ENCODE measurements at regions not wholly inside any gene's neighbourhood (a gene's known extent, or its start where the extent isn't known, plus 50 kb on each side); places are given as distances from the start of the nearest gene placed in this dataset.

DNA sequence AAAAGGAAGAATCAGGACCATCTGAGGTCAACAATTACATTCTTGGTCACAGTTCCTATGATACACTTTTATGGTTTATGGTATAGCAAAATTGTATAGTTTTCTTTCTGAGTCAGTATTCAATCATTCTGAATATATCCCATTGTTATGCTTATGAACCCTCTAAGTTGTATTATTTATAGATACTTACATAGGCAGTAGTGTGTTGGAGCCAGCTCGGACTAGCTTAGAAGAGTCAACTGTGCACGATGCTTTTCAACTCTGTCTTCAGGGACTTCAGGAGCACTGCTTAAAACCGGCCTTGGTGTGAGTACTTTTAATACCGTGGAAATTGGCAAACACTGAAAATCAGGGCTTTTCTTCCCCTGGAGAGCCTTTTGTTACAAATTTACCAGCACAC is 215.7 kb downstream of the IKZF2 start:
- TF ChIP-seq, protein P1, sequence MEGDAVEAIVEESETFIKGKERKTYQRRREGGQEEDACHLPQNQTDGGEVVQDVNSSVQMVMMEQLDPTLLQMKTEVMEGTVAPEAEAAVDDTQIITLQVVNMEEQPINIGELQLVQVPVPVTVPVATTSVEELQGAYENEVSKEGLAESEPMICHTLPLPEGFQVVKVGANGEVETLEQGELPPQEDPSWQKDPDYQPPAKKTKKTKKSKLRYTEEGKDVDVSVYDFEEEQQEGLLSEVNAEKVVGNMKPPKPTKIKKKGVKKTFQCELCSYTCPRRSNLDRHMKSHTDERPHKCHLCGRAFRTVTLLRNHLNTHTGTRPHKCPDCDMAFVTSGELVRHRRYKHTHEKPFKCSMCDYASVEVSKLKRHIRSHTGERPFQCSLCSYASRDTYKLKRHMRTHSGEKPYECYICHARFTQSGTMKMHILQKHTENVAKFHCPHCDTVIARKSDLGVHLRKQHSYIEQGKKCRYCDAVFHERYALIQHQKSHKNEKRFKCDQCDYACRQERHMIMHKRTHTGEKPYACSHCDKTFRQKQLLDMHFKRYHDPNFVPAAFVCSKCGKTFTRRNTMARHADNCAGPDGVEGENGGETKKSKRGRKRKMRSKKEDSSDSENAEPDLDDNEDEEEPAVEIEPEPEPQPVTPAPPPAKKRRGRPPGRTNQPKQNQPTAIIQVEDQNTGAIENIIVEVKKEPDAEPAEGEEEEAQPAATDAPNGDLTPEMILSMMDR (IDR thresholded peaks at IDR 0.05): no peak

DNA sequence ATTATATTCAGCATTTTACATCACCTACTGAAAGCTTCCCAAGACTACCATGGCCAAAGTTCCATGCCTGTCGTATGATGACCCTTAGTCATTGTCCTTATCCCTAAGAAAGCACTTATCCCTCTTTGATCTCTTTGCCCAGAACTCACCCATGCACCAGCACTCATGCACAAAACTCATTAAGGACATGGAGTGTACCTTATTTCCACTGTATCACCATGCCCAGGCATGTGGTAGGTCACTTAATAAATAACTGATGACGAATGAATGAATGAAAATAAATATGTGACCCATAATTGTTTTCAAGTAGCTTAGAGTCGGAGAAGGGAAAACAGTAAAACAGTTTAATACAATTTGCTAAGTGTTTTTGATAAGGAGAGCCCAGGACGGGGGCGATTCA is 220.1 kb downstream of the IKZF2 start:
- TF ChIP-seq, protein P1 (IDR thresholded peaks at IDR 0.05): no peak

DNA sequence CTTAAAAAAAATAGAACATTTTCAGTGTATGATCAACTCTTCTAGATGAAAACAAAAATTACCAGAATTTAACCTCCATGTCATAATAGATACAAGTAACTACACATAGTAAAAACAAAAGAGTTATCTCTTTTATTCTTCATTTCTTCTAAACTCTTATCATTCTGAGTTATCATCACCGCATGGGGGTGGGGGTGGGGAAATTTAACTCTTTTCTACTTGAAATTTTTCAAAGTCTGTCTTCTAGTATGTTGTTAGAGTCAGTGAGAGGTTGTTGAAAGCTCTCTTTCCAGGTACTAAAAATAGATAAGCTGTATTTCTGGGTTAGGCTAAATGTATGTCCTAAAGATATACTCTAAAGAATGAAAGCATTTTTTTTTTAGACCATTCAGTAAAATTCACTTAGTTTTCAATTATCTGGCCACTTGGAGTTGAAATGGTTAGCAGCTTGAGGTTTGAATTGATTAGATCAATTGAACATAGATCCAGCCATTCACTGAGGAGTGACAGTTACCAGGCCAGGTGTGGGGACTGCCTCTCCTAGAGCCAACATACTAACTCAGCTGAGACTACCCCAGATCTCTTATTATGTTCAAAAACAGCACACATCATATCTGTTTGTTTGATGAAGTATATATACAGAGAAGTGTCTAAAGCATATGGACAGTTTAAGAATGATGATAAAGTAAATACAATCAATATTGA is 220.7 kb downstream of the IKZF2 start:
- TF ChIP-seq, protein P1 (IDR thresholded peaks at IDR 0.05): no peak

DNA sequence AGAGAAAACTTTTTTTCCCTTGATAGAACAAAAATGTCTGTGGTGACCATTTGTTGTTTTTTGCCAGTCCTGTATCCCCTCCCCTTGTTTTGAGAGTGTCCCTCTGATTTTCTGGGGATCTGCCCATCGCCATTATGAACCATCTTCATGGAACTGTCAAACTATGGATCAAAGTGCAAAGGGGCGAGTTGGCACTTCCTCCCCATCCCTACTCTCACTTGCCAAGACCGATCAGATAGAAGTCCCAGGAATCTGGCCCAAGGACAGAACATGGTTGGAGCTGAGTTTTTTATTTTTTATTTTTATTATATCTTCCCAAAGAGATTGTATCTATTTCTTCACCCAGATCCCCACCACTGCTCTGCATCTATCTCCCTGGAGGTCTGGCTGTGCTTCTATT is 221.4 kb downstream of the IKZF2 start:
- TF ChIP-seq, protein P1 (IDR thresholded peaks at IDR 0.05): no peak

DNA sequence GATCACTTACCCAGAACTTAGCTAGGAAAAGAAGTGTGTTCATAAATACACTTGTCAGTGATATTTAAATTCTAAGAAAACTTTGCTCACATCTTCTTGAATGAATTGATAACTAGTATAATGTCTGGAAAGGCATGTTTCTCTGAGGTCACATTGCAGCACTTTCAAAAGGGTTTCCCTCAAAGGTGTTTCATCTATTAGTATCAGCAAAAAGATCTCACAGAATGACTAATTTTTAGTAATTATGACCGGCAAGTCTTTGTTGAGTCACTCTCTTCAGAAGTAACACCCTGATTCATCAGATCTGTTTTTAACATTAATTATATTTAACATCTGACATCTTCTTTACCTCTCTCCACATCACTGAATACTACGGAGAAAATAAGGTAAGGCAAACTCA is 222.3 kb downstream of the IKZF2 start:
- TF ChIP-seq, protein P1 (IDR thresholded peaks at IDR 0.05): no peak

DNA sequence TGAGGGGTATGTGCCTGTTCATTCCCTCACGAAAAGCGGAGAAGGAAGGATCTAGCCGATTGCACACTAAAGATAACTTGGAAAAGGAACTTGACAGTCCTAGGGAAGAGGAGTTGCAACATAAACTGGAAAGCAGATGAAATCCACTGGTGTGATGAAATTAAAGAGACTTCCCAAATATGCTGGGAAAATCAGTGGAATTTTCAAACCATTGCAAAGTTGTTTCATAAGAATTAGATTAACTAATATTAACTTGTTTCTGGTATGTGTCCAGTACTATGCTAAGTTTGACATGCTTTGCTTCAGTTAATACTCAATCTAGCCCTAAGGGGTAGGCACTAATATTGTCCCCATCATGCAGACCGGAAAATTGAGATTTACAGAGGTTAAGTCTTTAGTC is 222.7 kb downstream of the IKZF2 start:
- TF ChIP-seq, protein P1 (IDR thresholded peaks at IDR 0.05): no peak

DNA sequence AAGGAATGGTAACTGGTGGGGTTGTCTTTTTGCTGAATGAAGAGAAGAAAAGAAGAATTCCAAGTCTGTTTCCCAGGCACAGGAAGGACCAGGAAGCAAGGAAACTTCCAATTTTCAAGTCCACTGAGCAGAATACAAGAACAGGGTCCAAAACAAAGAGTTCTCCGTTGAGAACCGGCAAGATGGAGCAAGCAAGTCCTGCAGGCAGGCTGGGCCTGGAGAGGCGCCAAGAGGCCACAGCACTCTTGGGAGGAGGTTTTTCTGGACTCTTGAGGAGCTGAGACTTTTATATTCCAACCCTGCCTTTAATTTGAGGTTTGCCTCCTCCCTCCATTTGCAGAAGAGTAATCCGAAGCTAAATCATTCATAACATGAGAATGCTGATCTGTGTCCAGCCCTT is 224.5 kb downstream of the IKZF2 start:
- TF ChIP-seq, protein P1 (IDR thresholded peaks at IDR 0.05): no peak

DNA sequence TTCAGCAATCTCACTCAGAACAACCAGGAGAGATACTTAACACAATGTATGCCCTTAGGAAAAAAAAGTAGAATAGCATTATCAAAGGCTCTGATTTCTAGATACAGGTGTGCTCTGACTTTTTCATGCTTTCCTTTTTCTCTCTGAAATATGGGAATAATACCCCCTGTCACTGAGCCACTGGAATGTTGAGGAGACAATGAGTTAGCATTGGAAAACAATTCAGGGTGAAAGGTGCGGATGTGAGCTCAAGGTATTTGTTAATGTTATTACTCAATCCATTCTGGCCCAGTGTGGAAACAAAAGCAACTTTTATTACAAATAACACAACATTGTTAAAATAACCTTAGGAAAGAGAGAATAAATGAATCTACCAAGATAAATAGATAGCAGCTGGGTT is 228.0 kb downstream of the IKZF2 start:
- TF ChIP-seq, protein P1 (IDR thresholded peaks at IDR 0.05): no peak

Data from LNCAP (cell line).